GM12874 (cell line): ENCODE measurements at regions not wholly inside any gene's neighbourhood (a gene's known extent, or its start where the extent isn't known, plus 50 kb on each side); places are given as distances from the start of the nearest gene placed in this dataset.

Source experiments
- TF ChIP-seq, protein P1 (sequence below): IDR thresholded peaks from 2 replicates; pipeline ENCODE4 v1.5.1; 2011; ENCODE audit warnings: low read depth, mild to moderate bottlenecking, control low read depth, low read length, moderate library complexity; ENCODE audit not compliant: insufficient read depth

DNA sequence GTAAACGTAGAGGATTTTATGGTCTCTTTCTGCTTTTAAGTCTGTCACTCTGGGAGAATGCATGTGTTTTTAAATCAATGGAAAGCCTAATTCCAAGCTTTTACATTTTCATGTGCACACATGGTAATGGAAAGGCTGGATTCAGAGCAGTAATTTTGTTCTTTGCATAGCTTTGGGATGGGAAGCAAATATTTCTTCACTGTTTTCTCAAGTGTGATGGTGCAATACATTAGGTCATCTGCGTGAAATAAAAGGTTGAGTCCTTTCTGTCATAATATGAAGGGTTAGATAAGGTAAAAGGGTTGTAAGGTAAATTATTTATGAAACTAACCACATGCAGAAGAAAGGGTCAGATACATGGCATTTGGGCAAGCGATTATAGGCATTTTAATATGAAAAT lies 88.2 kb upstream of the NR3C1 start:
- TF ChIP-seq, protein P1, sequence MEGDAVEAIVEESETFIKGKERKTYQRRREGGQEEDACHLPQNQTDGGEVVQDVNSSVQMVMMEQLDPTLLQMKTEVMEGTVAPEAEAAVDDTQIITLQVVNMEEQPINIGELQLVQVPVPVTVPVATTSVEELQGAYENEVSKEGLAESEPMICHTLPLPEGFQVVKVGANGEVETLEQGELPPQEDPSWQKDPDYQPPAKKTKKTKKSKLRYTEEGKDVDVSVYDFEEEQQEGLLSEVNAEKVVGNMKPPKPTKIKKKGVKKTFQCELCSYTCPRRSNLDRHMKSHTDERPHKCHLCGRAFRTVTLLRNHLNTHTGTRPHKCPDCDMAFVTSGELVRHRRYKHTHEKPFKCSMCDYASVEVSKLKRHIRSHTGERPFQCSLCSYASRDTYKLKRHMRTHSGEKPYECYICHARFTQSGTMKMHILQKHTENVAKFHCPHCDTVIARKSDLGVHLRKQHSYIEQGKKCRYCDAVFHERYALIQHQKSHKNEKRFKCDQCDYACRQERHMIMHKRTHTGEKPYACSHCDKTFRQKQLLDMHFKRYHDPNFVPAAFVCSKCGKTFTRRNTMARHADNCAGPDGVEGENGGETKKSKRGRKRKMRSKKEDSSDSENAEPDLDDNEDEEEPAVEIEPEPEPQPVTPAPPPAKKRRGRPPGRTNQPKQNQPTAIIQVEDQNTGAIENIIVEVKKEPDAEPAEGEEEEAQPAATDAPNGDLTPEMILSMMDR: no peak

DNA sequence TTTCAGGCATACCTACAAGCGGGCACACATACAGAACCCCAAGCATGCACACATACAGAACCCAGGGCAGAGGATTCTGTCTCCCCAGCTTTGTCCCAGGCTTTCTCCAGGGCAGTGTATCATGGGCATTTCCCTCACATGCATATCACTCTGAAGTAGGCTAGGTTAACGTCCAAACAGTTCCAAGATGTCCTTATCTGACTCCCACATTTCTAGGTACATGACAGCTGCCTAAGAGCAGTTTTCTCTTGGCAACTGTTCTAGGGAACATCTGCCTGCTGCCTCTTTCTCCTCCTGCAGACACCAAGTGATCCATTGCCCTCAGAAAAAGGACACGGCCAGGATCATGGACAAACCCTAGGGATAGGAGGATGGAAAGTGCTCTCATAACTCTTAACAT lies 84.9 kb upstream of the NR3C1 start:
- TF ChIP-seq, protein P1: no peak

DNA sequence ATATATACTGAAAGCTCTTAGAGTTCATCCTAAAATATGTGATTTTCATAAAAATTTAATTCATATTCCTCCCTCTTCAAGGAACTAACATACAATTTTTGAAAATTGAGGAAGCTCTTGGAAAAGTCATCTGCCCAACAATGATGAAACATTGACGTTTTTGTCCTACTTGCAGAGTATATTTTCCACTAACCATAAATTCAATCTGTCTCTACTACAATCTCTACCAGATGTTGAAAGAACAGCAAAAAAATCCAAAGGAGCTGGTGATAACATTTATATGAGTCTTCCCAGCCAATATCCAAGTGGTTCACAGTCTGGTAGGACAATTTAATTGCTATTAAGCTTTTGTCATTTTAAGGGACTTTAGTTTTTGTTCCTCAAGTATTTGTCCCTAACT lies 81.1 kb upstream of the NR3C1 start:
- TF ChIP-seq, protein P1: no peak

DNA sequence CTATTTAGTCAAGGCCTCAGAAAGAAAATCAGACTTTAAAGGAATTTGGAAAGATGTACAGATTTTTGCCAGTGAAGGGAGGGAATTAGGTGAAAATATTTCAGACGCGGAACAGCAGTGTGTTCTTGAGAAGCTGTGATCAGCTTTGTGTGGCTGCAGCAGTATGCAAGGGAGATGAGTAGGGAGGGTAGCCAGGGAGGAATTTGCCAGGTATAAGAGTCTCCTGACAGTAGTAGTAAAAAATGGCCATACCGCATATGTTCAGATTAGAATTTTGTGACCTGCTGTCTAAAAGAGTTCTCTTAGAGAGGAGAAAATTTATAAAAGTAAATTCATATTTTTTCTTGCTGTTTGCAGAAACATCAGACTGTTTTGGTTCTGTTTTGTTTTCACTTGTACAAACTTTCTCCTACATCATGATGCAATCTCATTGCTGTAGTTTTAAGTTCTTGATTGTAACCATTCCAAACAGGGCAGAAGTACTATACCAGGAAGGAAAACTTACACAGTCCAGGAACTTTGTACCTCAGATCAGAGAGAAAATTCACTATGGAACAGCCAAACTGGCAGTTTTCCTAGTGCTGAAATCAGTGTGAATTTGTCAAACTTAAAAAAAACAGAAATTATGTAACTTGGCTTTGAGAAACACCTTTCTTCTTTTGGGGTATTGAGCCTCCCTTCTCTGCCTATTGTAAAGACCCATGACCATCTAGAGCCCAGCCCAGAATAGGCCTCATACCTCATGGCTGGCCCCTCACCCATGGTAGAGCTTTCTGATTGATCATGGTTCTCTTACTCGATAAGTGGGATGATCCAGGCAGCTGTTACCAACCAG lies 78.4 kb upstream of the NR3C1 start:
- TF ChIP-seq, protein P1: no peak

DNA sequence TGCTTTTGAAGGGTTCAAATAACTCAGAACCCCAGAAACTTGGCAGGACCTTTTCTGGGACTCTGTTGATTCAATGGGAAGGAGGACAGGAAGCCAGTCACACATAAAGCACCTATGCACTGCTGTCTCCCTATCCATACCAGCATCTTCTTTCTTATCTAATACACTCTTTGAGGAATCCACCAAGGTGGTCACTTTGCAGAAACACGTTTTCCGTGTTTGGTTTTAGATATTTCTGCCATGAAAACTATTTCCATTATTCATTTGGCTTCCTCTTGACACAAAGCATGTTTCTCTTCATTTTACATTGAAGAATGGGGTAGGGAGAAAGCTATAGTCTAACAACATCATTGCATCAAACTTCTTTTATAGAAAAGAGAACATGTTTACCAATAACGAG lies 76.5 kb upstream of the NR3C1 start:
- TF ChIP-seq, protein P1: no peak

DNA sequence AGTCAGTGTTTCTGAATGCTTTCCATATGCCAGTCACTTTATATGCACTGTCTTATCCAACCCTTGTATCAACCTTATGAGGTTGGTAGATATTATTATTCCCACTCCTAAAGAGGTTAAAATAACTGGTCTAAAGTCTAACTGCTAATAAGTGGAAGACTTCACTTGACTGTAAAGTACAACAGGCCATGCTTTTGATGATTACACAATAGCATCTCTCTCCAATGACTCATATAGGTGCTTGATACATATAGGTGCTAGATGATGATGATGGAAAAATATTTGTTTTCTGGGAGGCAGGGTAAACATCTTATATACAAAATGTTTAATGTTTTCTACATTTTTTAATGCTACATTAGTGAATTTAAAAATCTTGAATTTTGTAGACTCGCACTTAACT lies 75.9 kb upstream of the NR3C1 start:
- TF ChIP-seq, protein P1: no peak

DNA sequence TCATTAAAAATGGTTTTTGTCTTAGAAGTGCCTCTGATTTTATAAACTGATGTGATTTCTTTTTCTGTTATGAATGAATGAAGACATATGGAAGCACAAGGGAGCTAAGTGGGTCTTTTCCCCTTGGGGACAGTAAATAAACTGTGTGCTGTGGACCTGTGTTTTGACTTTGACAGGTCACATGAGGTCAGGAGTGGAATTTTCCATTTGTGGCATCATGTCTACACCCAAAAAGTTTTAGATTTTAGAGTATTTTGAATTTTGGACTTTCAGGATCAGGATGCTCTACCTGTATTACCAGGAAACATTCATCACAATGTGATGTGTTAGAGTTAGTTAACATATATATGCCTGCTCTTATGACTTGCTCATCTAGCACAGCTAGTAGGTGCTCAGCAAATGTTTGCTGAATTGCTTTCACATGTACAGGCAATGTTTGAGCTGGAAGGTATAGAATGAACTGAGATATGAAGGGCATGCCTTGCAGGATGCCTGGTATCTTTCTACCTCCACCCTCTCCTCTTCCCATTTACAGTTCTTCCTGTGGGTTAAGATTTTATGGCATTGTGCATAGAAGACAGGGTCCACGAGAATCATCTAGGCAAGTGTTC lies 73.2 kb upstream of the NR3C1 start:
- TF ChIP-seq, protein P1: no peak
